Neural crest cell (in vitro differentiated cells): ENCODE measurements at regions not wholly inside any gene's neighbourhood (a gene's known extent, or its start where the extent isn't known, plus 50 kb on each side); places are given as distances from the start of the nearest gene placed in this dataset.

Experiments
- DNase-seq: peaks from one replicate; pipeline ENCODE4 v3.0.0; 2021; ENCODE audit warnings: low read depth, mixed read lengths, low spot score
- H3K27ac Mint-ChIP-seq: one replicate; pipeline ENCODE4 v1.8.0; 2021; ENCODE audit warnings: mild to moderate bottlenecking, mixed read lengths; ENCODE audit not compliant: unreplicated experiment
- H3K27me3 Mint-ChIP-seq: 2 replicates; pipeline ENCODE4 v1.8.0; 2021; ENCODE audit warnings: low read depth, mild to moderate bottlenecking, mixed read lengths
- H3K36me3 Mint-ChIP-seq: 2 replicates; pipeline ENCODE4 v1.8.0; 2021; ENCODE audit warnings: low read depth, mild to moderate bottlenecking, mixed read lengths
- H3K4me1 Mint-ChIP-seq: 2 replicates; pipeline ENCODE4 v1.8.0; 2021; ENCODE audit warnings: mixed read lengths
- H3K4me3 Mint-ChIP-seq: one replicate; pipeline ENCODE4 v1.8.0; 2021; ENCODE audit warnings: mild to moderate bottlenecking, mixed read lengths
- H3K9me3 Mint-ChIP-seq: 2 replicates; pipeline ENCODE4 v1.8.0; 2021; ENCODE audit warnings: mixed read lengths
- TF ChIP-seq, protein P1 (sequence below): fragments of 200-600 bp; sonication (generic); conservative IDR thresholded peaks from 2 replicates; pipeline ENCODE4 v1.5.0; 2021; ENCODE audit warnings: antibody characterized with exemption, mild to moderate bottlenecking

DNA sequence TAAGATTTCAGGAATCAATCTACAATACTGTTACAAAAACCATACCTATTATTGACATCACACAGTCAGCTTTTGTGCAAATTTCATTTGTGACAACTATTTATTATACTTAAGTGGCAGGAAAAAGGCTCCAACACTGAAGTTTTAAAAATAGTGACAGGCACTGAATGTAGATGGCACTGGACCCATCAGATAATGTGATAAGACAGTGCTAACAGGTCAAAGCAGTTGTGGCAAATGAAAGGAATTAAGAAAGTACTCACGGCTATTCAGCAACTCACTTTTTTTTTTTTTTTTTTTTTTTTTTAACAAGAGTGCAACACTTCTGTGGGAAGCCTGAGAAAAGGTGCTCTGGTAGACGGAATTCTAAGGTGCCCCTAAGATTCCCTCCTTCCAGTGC lies 115.0 kb upstream of the MEF2C start:
- Mint-ChIP-seq H3K27ac (no peak overlapping the region), H3K36me3 (no peaks in the 10 kb centered on the region), H3K4me3 (no peak overlapping the region), H3K9me3 (no peaks in the 10 kb centered on the region), H3K4me1 (no peaks in the 10 kb centered on the region), H3K27me3 (no peaks in the 10 kb centered on the region)
- DNase-seq = no peak
- TF ChIP-seq, protein P1, sequence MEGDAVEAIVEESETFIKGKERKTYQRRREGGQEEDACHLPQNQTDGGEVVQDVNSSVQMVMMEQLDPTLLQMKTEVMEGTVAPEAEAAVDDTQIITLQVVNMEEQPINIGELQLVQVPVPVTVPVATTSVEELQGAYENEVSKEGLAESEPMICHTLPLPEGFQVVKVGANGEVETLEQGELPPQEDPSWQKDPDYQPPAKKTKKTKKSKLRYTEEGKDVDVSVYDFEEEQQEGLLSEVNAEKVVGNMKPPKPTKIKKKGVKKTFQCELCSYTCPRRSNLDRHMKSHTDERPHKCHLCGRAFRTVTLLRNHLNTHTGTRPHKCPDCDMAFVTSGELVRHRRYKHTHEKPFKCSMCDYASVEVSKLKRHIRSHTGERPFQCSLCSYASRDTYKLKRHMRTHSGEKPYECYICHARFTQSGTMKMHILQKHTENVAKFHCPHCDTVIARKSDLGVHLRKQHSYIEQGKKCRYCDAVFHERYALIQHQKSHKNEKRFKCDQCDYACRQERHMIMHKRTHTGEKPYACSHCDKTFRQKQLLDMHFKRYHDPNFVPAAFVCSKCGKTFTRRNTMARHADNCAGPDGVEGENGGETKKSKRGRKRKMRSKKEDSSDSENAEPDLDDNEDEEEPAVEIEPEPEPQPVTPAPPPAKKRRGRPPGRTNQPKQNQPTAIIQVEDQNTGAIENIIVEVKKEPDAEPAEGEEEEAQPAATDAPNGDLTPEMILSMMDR = no peak

DNA sequence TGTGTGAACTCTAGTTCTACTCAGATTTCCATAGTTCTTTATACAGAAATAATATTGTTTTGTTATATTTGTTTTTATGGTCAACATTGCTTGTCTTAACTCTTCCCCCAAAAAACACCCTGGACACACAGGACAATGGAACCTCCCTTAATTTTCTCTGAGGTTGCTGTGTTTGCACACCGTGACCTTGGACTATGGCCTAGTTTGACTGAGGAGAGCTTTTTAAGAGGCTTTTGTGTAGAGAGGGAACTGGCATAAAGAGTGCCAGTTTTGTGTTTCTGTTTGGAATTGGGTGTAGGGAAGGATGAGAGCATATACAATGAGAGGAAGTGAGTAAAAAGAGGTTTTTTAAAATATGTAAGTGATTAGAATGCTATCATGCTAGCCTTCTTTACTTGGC lies 101.1 kb upstream of the MEF2C start:
- no peaks in the 10 kb centered on the region for H3K27me3 Mint-ChIP-seq
- peaks cover 3% of the 10 kb centered on the region for H3K36me3 Mint-ChIP-seq
- no peak overlapping the region for H3K4me3 Mint-ChIP-seq
- peaks cover 3% of the 10 kb centered on the region for H3K9me3 Mint-ChIP-seq
- TF ChIP-seq, protein P1 = no peak
- H3K27ac Mint-ChIP-seq = no peak overlapping the region
- DNase-seq = no peak
- H3K4me1 Mint-ChIP-seq = no peaks in the 10 kb centered on the region

DNA sequence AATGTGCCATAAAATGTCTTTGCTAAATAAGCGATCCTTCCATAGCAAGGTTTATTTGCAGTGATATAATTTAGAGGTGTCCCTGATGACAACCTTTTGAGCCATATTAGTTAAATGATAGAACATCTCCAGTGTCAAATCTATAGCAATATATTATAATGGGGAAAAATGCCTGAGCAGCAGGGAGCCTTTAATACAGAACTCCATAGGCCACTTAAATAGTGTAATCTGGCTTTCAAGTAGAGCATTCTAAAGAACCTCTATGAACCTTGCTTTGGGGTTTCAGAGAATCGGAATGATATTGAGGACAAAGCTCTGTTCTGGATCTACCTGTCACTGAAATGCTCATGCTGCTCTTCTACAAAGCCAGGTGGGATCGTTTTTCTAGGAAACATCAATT lies 96.7 kb upstream of the MEF2C start:
- H3K27me3 Mint-ChIP-seq = no peaks in the 10 kb centered on the region
- H3K4me1 Mint-ChIP-seq = no peaks in the 10 kb centered on the region
- H3K27ac Mint-ChIP-seq = no peak overlapping the region
- TF ChIP-seq, protein P1 = no peak
- no peak for DNase-seq
- no peaks in the 10 kb centered on the region for H3K36me3 Mint-ChIP-seq
- no peak overlapping the region for H3K4me3 Mint-ChIP-seq
- no peaks in the 10 kb centered on the region for H3K9me3 Mint-ChIP-seq

DNA sequence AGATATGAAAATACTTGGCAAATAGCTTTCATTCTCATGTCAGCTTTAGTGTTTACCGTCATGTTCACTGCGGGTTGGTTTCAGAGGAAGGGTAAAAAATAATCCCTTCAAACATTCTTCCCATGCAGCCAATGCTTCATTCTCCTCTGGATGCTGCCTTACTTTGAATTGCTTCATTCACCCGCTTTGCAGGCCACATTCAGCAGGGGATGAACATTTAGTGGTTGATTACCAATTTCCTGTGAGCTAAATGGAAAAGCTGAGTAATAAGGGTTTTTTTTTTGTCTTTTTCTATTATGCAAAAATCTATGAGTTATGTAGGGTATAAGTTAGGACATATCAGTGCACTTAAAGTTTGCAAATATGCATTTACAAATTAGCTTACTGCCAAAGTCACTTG lies 96.3 kb upstream of the MEF2C start:
- Mint-ChIP-seq H3K4me1 (no peaks in the 10 kb centered on the region), H3K4me3 (no peak overlapping the region), H3K27me3 (no peaks in the 10 kb centered on the region), H3K36me3 (no peaks in the 10 kb centered on the region), H3K27ac (no peak overlapping the region), H3K9me3 (no peaks in the 10 kb centered on the region)
- no peak for DNase-seq
- TF ChIP-seq, protein P1 = no peak

DNA sequence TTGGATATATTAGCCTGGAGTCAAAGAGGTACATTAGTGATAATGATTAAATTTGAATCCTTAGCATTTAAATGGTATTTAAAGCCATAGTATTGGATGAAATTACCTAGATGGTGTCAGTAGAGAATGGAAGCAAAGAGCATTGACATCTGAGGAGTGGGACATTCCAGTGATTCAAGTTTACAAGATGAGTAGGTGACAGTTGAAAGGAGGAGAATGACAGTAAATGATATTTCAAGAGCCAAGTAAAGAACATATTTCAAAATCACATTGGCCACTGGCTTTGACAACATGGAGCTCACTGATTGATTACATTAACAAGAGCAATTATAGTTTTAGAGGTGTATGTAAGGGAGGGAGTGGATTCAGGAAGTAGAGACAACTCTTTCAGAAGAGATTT lies 93.9 kb upstream of the MEF2C start:
- no peak for DNase-seq
- Mint-ChIP-seq H3K27me3 (no peaks in the 10 kb centered on the region), H3K36me3 (no peaks in the 10 kb centered on the region), H3K9me3 (no peaks in the 10 kb centered on the region), H3K4me1 (no peaks in the 10 kb centered on the region), H3K4me3 (no peak overlapping the region), H3K27ac (no peak overlapping the region)
- TF ChIP-seq, protein P1 = no peak
